ENCODE measurements at regions not wholly inside any gene's neighbourhood (a gene's known extent, or its start where the extent isn't known, plus 50 kb on each side); places are given as distances from the start of the nearest gene placed in this dataset.

- H3K36me3 ChIP-seq (ENCODE audit: control insufficient read depth in 4 of 4, insufficient read depth in 4 of 4, low read length in 4 of 4) = no peaks in the 10 kb centered on the region
- no peak for ATAC-seq (ENCODE audit: insufficient read depth, low FRiP score)
- no peak for DNase-seq
- H3K9me3 ChIP-seq (ENCODE audit: control insufficient read depth in 4 of 4, insufficient read depth in 3 of 4, low read length in 3 of 4) = no peaks in the 10 kb centered on the region
- H3K27me3 ChIP-seq (ENCODE audit: control insufficient read depth in 3 of 3, insufficient read depth in 3 of 3, low read length in 2 of 3) = peaks cover 0 to 41% (median 2%) of the 10 kb centered on the region in 3 donors
- peaks cover 0 to 16% (median 0%) of the 10 kb centered on the region in 5 donors for H3K4me1 ChIP-seq (ENCODE audit: control insufficient read depth in 5 of 5, insufficient read depth in 5 of 5, low read length in 5 of 5)
- WGBS, 2 donors = 72 to 79% methylated on average over 2 of the region's 2 CpGs
- no peak overlapping the region for H3K27ac ChIP-seq (ENCODE audit: low read depth in 1 of 2, low read length in 1 of 2)
- no peak for TF ChIP-seq CTCF (IDR thresholded peaks at IDR 0.05; ENCODE audit: control extremely low read depth, extremely low read depth)
- no peak overlapping the region for H3K9ac ChIP-seq (ENCODE audit: insufficient read depth in 1 of 2, low read length in 2 of 2)
- H3K4me3 ChIP-seq = no peak overlapping the region
These were observed 80.9 kb downstream of the FOXD1 start for GRCh38 chr5:73367650-73368049.

GRCh38 chr5:73365990-73366667 lies 82.4 kb downstream of the FOXD1 start:
- no peak for DNase-seq
- WGBS, 2 donors = 79 to 87% methylated on average over 12 of the region's 12 CpGs

GRCh38 chr5:73365301-73365853 lies 83.2 kb downstream of the FOXD1 start:
- H3K36me3 ChIP-seq (ENCODE audit: control insufficient read depth in 4 of 4, insufficient read depth in 4 of 4, low read length in 4 of 4) = no peaks in the 10 kb centered on the region
- WGBS, 2 donors = 73 to 79% methylated on average over 4 of the region's 4 CpGs
- H3K4me1 ChIP-seq (ENCODE audit: control insufficient read depth in 5 of 5, insufficient read depth in 5 of 5, low read length in 5 of 5) = peaks cover 0 to under 1% (median 0%) of the 10 kb centered on the region in 5 donors
- no peaks in the 10 kb centered on the region for H3K9me3 ChIP-seq (ENCODE audit: control insufficient read depth in 4 of 4, insufficient read depth in 3 of 4, low read length in 3 of 4)
- H3K27ac ChIP-seq (ENCODE audit: low read depth in 1 of 2, low read length in 1 of 2) = no peak overlapping the region
- no peak overlapping the region for H3K9ac ChIP-seq (ENCODE audit: insufficient read depth in 1 of 2, low read length in 2 of 2)
- no peak for TF ChIP-seq CTCF (IDR thresholded peaks at IDR 0.05; ENCODE audit: control extremely low read depth, extremely low read depth)
- ATAC-seq (ENCODE audit: insufficient read depth, low FRiP score) (no peak), DNase-seq (no peak)
- H3K27me3 ChIP-seq (ENCODE audit: control insufficient read depth in 3 of 3, insufficient read depth in 3 of 3, low read length in 2 of 3) = peaks cover 0 to 26% (median 2%) of the 10 kb centered on the region in 3 donors
- no peak overlapping the region for H3K4me3 ChIP-seq

More at GRCh38 chr5:73365990-73366667, 82.4 kb downstream of the FOXD1 start:
- no peak overlapping the region for H3K4me3 ChIP-seq
- H3K4me1 ChIP-seq (ENCODE audit: control insufficient read depth in 5 of 5, insufficient read depth in 5 of 5, low read length in 5 of 5) = peaks cover 0 to 8% (median 0%) of the 10 kb centered on the region in 5 donors
- H3K27me3 ChIP-seq (ENCODE audit: control insufficient read depth in 3 of 3, insufficient read depth in 3 of 3, low read length in 2 of 3) = peaks cover 0 to 32% (median 2%) of the 10 kb centered on the region in 3 donors
- H3K9me3 ChIP-seq (ENCODE audit: control insufficient read depth in 4 of 4, insufficient read depth in 3 of 4, low read length in 3 of 4) = no peaks in the 10 kb centered on the region
- H3K27ac ChIP-seq (ENCODE audit: low read depth in 1 of 2, low read length in 1 of 2) = no peak overlapping the region
- no peak for ATAC-seq (ENCODE audit: insufficient read depth, low FRiP score)
- no peaks in the 10 kb centered on the region for H3K36me3 ChIP-seq (ENCODE audit: control insufficient read depth in 4 of 4, insufficient read depth in 4 of 4, low read length in 4 of 4)
- TF ChIP-seq CTCF (IDR thresholded peaks at IDR 0.05; ENCODE audit: control extremely low read depth, extremely low read depth) = no peak
- no peak overlapping the region for H3K9ac ChIP-seq (ENCODE audit: insufficient read depth in 1 of 2, low read length in 2 of 2)

Data from lung (tissue), 11 donors.